Thyroid gland (tissue), 4 donors: ENCODE measurements at regions not wholly inside any gene's neighbourhood (a gene's known extent, or its start where the extent isn't known, plus 50 kb on each side); places are given as distances from the start of the nearest gene placed in this dataset.

ENCODE experiments used
- DNase-seq, 2 donors: peaks; one replicate each; pipeline ENCODE4 v3.0.0-alpha.2; 2019
- H3K27ac ChIP-seq, 3 donors: fragments of 200-600 bp; sonication (generic); 1 replicate in 2 of 3; 2 replicates in 1 of 3; pipeline ENCODE4 v1.5.1; 2016 to 2019; ENCODE audit warnings: mild to moderate bottlenecking in 1 of 3, moderate library complexity in 1 of 3
- H3K27me3 ChIP-seq: fragments of 200-600 bp; sonication (generic); one replicate; pipeline ENCODE4 v1.5.1; 2019
- H3K36me3 ChIP-seq, 2 donors: fragments of 200-600 bp; sonication (generic); one replicate each; pipeline ENCODE4 v1.5.1; 2016 to 2019
- H3K4me1 ChIP-seq, 2 donors: fragments of 200-600 bp; sonication (generic); one replicate each; pipeline ENCODE4 v1.5.1; 2017 to 2019
- H3K4me3 ChIP-seq, 3 donors: fragments of 200-600 bp; sonication (generic); replicated peaks in 1 of 3; 1 replicate in 2 of 3; 2 replicates in 1 of 3; pipeline ENCODE4 v1.5.1; 2016; ENCODE audit warnings: mild to moderate bottlenecking in 1 of 3
- H3K9me3 ChIP-seq: fragments of 200-600 bp; sonication (generic); one replicate; pipeline ENCODE4 v1.5.1; 2017
- POLR2A ChIP-seq, 2 donors: fragments of 450-650 bp; IDR thresholded peaks; one replicate each; pipeline ENCODE4 v1.6.1; 2017; ENCODE audit warnings: antibody characterized with exemption in 2 of 2, mild to moderate bottlenecking in 2 of 2, moderate library complexity in 1 of 2
- WGBS, 2 donors: methylation state at CpG; one replicate each; pipeline ENCODE4 v1.1.5; 2017; 5-methylcytosine and 5-hydroxymethylcytosine counted together
- intact Hi-C: fragments of 100-400 bp; cut with DNase I; formaldehyde crosslinking; loops from one replicate; pipeline ENCODE4 v1.15.1; 2023
- TF ChIP-seq, protein P1 (sequence below), 6 experiments: fragments of 200-600 bp in 3 of 6; fragments of 450-650 bp in 3 of 6; sonication (generic) in 3 of 6; IDR thresholded peaks; one replicate each; pipeline ENCODE4 v1.5.1; 2016 to 2019; ENCODE audit warnings: antibody characterized with exemption in 6 of 6, mild to moderate bottlenecking in 2 of 6, inconsistent platforms in 1 of 6, moderate library complexity in 1 of 6

DNA sequence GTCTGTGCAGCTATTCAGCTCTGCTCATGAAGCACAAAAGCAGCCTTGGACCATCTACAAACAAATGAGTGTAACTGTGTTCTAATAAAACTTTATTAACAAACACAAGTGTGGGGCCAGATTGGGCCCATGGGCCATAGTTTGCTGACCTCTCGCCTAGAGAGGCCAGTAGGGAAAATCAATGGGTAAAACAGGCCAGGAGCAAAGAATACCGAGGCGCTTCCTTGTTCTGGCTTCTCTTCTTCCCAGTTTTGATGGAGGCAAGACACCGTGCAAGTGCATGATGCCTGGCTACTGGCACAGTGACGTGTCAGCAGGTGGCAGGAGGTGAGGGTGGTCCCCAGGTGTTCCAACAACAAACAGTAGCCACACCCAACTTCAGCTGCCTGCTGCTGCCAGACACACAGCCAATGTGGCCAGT lies 94.3 kb upstream of the SDK1 start:
- Histone ChIP-seq H3K4me1 (no peaks in the 10 kb centered on the region), H3K27me3 (no peaks in the 10 kb centered on the region), H3K4me3 (no peak overlapping the region), H3K27ac (no peak overlapping the region), H3K36me3 (no peaks in the 10 kb centered on the region), H3K9me3 (no peaks in the 10 kb centered on the region)
- intact Hi-C loops: no loop called here
- DNase-seq: no peak
- 88 to 93% methylated on average over 5 of the region's 5 CpGs for WGBS, 2 donors
- TF ChIP-seq, protein P1, sequence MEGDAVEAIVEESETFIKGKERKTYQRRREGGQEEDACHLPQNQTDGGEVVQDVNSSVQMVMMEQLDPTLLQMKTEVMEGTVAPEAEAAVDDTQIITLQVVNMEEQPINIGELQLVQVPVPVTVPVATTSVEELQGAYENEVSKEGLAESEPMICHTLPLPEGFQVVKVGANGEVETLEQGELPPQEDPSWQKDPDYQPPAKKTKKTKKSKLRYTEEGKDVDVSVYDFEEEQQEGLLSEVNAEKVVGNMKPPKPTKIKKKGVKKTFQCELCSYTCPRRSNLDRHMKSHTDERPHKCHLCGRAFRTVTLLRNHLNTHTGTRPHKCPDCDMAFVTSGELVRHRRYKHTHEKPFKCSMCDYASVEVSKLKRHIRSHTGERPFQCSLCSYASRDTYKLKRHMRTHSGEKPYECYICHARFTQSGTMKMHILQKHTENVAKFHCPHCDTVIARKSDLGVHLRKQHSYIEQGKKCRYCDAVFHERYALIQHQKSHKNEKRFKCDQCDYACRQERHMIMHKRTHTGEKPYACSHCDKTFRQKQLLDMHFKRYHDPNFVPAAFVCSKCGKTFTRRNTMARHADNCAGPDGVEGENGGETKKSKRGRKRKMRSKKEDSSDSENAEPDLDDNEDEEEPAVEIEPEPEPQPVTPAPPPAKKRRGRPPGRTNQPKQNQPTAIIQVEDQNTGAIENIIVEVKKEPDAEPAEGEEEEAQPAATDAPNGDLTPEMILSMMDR (IDR thresholded peaks at IDR 0.05): no peak
- no peak for TF ChIP-seq POLR2A (IDR thresholded peaks at IDR 0.05)

DNA sequence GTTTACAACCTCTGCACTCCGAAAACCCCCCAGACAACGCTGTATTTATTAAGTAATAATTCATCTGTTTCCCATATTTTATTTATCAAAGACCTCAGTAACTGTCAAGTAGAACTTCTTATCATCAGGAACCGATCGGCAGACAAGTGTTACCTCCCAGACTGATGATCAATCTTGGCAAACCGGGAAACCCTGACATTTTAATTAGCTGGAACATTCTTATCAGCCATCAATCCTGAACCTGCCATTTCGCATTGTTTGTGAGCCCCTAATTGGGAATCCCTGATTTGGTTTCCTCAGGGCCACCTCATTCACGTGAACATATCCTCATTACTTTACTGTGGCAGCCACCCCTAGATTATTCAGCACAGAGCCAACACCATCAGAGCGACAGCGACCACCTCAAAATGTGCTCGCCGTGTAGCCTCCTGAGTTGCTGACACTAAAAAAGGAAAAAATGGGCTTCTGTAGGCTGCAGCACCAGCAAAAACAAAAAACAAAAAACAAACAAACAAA lies 93.6 kb upstream of the SDK1 start:
- no peak for DNase-seq
- Histone ChIP-seq H3K9me3 (no peaks in the 10 kb centered on the region), H3K36me3 (no peaks in the 10 kb centered on the region), H3K4me3 (no peak overlapping the region), H3K27ac (no peak overlapping the region), H3K27me3 (no peaks in the 10 kb centered on the region), H3K4me1 (no peaks in the 10 kb centered on the region)
- TF ChIP-seq POLR2A (IDR thresholded peaks at IDR 0.05): no peak
- TF ChIP-seq, protein P1 (IDR thresholded peaks at IDR 0.05): no peak
- 74 to 75% methylated on average over 11 of the region's 11 CpGs for WGBS, 2 donors
- intact Hi-C loops: no loop called here

DNA sequence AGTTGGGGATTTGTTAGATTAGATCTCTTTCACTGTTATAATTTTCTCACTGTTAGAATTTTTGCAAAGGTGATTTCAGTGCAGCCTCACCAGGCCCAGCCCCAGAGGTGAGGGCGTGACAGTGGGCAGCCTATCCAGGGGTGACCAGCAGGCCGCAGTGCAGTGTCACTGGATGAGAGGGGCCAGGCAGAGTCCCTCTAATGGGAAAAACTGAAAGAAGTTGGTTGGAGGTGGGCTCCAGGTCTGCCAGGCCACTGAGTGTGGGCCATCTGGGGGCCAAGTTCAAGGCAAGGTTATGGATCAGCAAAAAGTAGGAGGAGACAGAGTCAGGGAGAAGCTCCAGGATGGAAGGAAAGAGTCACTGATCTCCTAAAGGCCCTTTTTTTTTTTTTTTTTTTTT lies 90.5 kb upstream of the SDK1 start:
- DNase-seq: no peak
- Histone ChIP-seq H3K36me3 (no peaks in the 10 kb centered on the region), H3K27me3 (no peaks in the 10 kb centered on the region), H3K9me3 (no peaks in the 10 kb centered on the region), H3K4me3 (no peak overlapping the region), H3K27ac (no peak overlapping the region), H3K4me1 (no peaks in the 10 kb centered on the region)
- WGBS, 2 donors: 94 to 97% methylated on average over 2 of the region's 2 CpGs
- TF ChIP-seq POLR2A (IDR thresholded peaks at IDR 0.05): no peak
- TF ChIP-seq, protein P1 (IDR thresholded peaks at IDR 0.05): no peak
- intact Hi-C loops: no loop called here

DNA sequence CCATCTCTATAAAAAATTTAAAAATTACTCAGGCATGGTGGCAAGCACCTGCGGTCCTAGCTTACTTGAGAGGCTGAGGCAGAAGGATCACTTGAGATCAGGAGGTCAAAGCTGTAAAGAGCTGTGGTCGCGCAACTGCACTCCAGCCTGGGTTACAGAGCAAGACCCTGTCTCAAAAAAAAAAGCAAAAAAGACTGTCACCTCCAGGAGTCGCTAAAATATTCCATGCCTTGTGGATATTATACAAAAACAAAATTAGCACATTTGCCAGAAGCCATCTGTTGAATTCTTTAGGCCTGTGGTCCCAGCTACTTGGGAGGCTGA lies 87.0 kb upstream of the SDK1 start:
- intact Hi-C loops: no loop called here
- DNase-seq: no peak
- Histone ChIP-seq H3K27ac (no peak overlapping the region), H3K27me3 (no peaks in the 10 kb centered on the region), H3K9me3 (no peaks in the 10 kb centered on the region), H3K4me3 (no peak overlapping the region), H3K4me1 (peaks cover 0 to 11% of the 10 kb centered on the region in 2 donors), H3K36me3 (no peaks in the 10 kb centered on the region)
- 59 to 61% methylated on average over 4 of the region's 4 CpGs for WGBS, 2 donors
- TF ChIP-seq POLR2A (IDR thresholded peaks at IDR 0.05): no peak
- TF ChIP-seq, protein P1 (IDR thresholded peaks at IDR 0.05): no peak

DNA sequence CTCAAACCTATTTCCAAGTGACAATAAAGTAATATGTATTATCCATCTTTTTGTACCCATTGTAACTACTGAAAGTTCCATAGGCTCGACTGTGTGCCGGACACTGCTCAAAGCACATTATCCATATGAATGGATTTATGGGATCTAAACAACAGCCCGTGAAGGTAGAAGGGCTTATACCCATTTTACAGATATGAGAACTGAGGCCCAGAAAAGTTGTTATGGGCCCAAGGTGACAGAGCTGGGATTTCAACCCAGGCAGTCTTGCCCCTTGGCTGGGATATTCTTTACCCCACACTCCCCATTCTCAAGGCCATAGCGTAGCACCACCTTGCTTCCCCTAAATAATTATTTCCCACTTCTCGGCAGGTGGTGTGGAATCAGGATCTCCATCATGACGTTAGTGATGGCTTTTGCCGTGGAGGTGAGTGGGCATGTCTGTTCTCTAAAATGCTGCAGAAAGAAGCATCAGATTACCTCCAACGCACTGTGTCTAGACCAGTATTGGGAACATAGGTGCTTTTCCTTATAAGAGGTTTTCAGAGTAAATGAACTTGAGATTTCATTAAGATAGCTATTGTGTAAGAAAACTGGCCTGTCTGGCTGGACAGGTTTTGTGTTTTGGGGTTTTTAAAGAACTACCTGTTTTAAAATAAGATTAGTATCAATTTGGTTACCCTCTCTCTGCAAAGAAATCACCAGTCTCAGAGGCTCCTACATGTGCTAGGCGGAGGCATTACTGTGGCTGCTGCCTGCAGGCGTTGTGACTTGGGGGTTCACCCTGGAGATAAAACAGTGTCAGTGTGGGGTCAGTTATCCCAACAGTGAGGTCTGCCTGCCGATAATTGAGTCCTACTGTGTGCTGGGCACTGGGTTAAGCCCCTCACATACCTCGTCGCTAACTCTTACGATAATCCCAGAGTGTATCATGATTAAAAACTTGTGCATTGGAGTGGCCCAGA lies 85.1 kb upstream of the SDK1 start:
- no peak overlapping the region for H3K27ac ChIP-seq
- no peak for DNase-seq
- 76 to 83% methylated on average over 14 of the region's 14 CpGs for whole genome bisulfite sequencing, 2 donors
- no peaks in the 10 kb centered on the region for H3K9me3 ChIP-seq
- no peaks in the 10 kb centered on the region for H3K36me3 ChIP-seq
- H3K4me1 ChIP-seq: peaks cover 0 to 14% of the 10 kb centered on the region in 2 donors
- intact Hi-C loops: no loop called here
- no peaks in the 10 kb centered on the region for H3K27me3 ChIP-seq
- H3K4me3 ChIP-seq: no peak overlapping the region
- TF ChIP-seq, protein P1 (IDR thresholded peaks at IDR 0.05): no peak
- TF ChIP-seq POLR2A (IDR thresholded peaks at IDR 0.05): no peak
